Esophagus squamous epithelium (tissue), 4 donors: ENCODE measurements at regions not wholly inside any gene's neighbourhood (a gene's known extent, or its start where the extent isn't known, plus 50 kb on each side); places are given as distances from the start of the nearest gene placed in this dataset.

Experiments used
- POLR2A ChIP-seq, 4 donors: fragments of 450-650 bp; IDR thresholded peaks; one replicate each; pipeline ENCODE4 v1.6.1; 2017; ENCODE audit warnings: antibody characterized with exemption in 4 of 4, mild to moderate bottlenecking in 4 of 4, moderate library complexity in 3 of 4
- TF ChIP-seq, protein P1 (sequence below), 6 experiments: fragments of 450-650 bp in 4 of 6; fragments of 200-600 bp in 2 of 6; sonication (generic) in 2 of 6; IDR thresholded peaks; one replicate each; pipeline ENCODE4 v1.5.1; 2016 to 2019; ENCODE audit warnings: antibody characterized with exemption in 6 of 6, mild to moderate bottlenecking in 4 of 6, moderate library complexity in 4 of 6

DNA sequence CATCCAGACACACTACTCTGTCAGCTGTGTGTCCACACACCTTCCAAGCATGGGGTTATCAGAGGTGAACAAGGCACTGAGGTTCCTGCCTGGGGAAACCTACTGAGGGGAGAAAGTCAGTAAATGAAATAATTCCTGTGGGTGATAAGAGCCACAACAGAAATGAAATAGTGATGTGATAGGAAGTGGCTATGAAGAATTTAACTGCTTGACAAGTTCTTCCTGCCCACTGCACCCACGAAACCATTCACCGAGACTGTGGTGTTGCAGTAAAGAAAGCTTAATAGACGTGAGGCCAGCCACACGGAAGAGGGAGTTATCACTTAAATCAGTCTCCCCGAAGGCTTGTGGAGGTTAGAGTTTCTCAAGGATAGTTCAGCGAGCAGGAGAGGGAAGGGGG, 353.1 kb downstream of the UQCRFS1 start:
- TF ChIP-seq POLR2A (IDR thresholded peaks at IDR 0.05), result no peak
- TF ChIP-seq, protein P1, sequence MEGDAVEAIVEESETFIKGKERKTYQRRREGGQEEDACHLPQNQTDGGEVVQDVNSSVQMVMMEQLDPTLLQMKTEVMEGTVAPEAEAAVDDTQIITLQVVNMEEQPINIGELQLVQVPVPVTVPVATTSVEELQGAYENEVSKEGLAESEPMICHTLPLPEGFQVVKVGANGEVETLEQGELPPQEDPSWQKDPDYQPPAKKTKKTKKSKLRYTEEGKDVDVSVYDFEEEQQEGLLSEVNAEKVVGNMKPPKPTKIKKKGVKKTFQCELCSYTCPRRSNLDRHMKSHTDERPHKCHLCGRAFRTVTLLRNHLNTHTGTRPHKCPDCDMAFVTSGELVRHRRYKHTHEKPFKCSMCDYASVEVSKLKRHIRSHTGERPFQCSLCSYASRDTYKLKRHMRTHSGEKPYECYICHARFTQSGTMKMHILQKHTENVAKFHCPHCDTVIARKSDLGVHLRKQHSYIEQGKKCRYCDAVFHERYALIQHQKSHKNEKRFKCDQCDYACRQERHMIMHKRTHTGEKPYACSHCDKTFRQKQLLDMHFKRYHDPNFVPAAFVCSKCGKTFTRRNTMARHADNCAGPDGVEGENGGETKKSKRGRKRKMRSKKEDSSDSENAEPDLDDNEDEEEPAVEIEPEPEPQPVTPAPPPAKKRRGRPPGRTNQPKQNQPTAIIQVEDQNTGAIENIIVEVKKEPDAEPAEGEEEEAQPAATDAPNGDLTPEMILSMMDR (IDR thresholded peaks at IDR 0.05), result no peak
